ENCODE measurements at regions not wholly inside any gene's neighbourhood (a gene's known extent, or its start where the extent isn't known, plus 50 kb on each side); places are given as distances from the start of the nearest gene placed in this dataset.

- no peak overlapping the region for H3K27ac ChIP-seq (ENCODE audit: low read depth, low read length)
- H3K27me3 ChIP-seq (ENCODE audit: control insufficient read depth, insufficient read depth, low read length) = no peaks in the 10 kb centered on the region
- no peak overlapping the region for H3K4me3 ChIP-seq (ENCODE audit: low read length)
- no peaks in the 10 kb centered on the region for H3K4me1 ChIP-seq (ENCODE audit: control insufficient read depth, insufficient read depth, low read length)
- no peak overlapping the region for H3K9ac ChIP-seq (ENCODE audit: low read length)
- H3K36me3 ChIP-seq (ENCODE audit: control insufficient read depth, insufficient read depth, low read length) = no peaks in the 10 kb centered on the region
These were observed 115.5 kb downstream of the SOX3 start for GRCh38 chrX:140389331-140389730.

DNA sequence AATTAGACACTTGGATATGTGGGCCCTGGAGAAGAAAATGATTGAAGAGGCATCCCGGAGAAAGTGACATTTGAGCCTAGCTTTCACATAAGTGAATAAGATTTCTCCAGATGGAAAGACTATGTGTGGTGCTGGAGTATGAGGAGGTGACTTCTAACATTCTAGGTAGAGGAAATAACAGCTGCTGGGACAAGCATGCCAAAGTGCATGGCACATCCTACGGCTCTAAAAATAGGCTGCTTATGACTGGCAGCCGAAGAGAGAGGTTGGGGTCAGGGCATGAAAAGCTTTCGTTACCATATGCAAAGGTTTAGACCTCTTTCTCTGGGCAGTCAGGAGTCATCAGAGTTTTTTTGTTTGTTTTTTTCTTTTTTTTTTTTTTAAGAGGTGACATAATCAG lies 142.0 kb downstream of the SOX3 start:
- Histone ChIP-seq H3K9ac (ENCODE audit: low read length) (no peak overlapping the region), H3K27ac (ENCODE audit: low read depth, low read length) (no peak overlapping the region), H3K4me3 (ENCODE audit: low read length) (no peak overlapping the region), H3K27me3 (ENCODE audit: control insufficient read depth, insufficient read depth, low read length) (no peaks in the 10 kb centered on the region), H3K4me1 (ENCODE audit: control insufficient read depth, insufficient read depth, low read length) (no peaks in the 10 kb centered on the region), H3K36me3 (ENCODE audit: control insufficient read depth, insufficient read depth, low read length) (no peaks in the 10 kb centered on the region)

GRCh38 chrX:140360924-140361323 lies 143.9 kb downstream of the SOX3 start:
- no peak overlapping the region for H3K27ac ChIP-seq (ENCODE audit: low read depth, low read length)
- H3K4me3 ChIP-seq (ENCODE audit: low read length) = no peak overlapping the region
- no peak overlapping the region for H3K9ac ChIP-seq (ENCODE audit: low read length)
- no peaks in the 10 kb centered on the region for H3K27me3 ChIP-seq (ENCODE audit: control insufficient read depth, insufficient read depth, low read length)
- H3K36me3 ChIP-seq (ENCODE audit: control insufficient read depth, insufficient read depth, low read length) = no peaks in the 10 kb centered on the region
- no peaks in the 10 kb centered on the region for H3K4me1 ChIP-seq (ENCODE audit: control insufficient read depth, insufficient read depth, low read length)

GRCh38 chrX:140360284-140360683 lies 144.6 kb downstream of the SOX3 start:
- Histone ChIP-seq H3K27ac (ENCODE audit: low read depth, low read length) (no peak overlapping the region), H3K36me3 (ENCODE audit: control insufficient read depth, insufficient read depth, low read length) (no peaks in the 10 kb centered on the region), H3K4me1 (ENCODE audit: control insufficient read depth, insufficient read depth, low read length) (no peaks in the 10 kb centered on the region), H3K4me3 (ENCODE audit: low read length) (no peak overlapping the region), H3K27me3 (ENCODE audit: control insufficient read depth, insufficient read depth, low read length) (no peaks in the 10 kb centered on the region), H3K9ac (ENCODE audit: low read length) (no peak overlapping the region)

DNA sequence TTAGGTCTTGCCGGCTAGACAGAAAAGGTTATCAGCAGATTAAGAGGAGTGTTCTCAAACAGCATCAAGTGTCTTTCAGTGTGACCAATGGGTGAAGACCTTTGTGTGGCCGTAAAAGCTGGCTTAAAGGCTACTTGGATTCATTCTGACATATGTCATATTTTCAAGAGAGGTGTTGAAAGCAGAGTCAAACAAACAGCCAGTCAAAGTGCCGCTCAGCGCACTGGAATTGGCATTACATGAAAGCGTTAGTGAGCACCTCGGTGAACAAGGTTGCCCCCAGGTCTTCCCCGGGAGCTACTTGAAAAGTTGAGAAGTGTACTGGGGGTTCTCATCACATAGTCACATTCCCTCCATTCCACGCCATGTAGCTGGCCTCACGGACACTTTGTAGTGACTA lies 148.9 kb downstream of the SOX3 start:
- no peak overlapping the region for H3K27ac ChIP-seq (ENCODE audit: low read depth, low read length)
- H3K36me3 ChIP-seq (ENCODE audit: control insufficient read depth, insufficient read depth, low read length) = no peaks in the 10 kb centered on the region
- H3K27me3 ChIP-seq (ENCODE audit: control insufficient read depth, insufficient read depth, low read length) = no peaks in the 10 kb centered on the region
- no peaks in the 10 kb centered on the region for H3K4me1 ChIP-seq (ENCODE audit: control insufficient read depth, insufficient read depth, low read length)
- no peak overlapping the region for H3K4me3 ChIP-seq (ENCODE audit: low read length)
- no peak overlapping the region for H3K9ac ChIP-seq (ENCODE audit: low read length)

GRCh38 chrX:140355429-140355828 lies 149.4 kb downstream of the SOX3 start:
- H3K27me3 ChIP-seq (ENCODE audit: control insufficient read depth, insufficient read depth, low read length) = no peaks in the 10 kb centered on the region
- H3K27ac ChIP-seq (ENCODE audit: low read depth, low read length) = no peak overlapping the region
- no peak overlapping the region for H3K4me3 ChIP-seq (ENCODE audit: low read length)
- H3K9ac ChIP-seq (ENCODE audit: low read length) = no peak overlapping the region
- no peaks in the 10 kb centered on the region for H3K36me3 ChIP-seq (ENCODE audit: control insufficient read depth, insufficient read depth, low read length)
- H3K4me1 ChIP-seq (ENCODE audit: control insufficient read depth, insufficient read depth, low read length) = no peaks in the 10 kb centered on the region

- H3K27ac ChIP-seq (ENCODE audit: low read depth, low read length) = no peak overlapping the region
- H3K9ac ChIP-seq (ENCODE audit: low read length) = no peak overlapping the region
- H3K4me3 ChIP-seq (ENCODE audit: low read length) = no peak overlapping the region
- no peaks in the 10 kb centered on the region for H3K4me1 ChIP-seq (ENCODE audit: control insufficient read depth, insufficient read depth, low read length)
- no peaks in the 10 kb centered on the region for H3K36me3 ChIP-seq (ENCODE audit: control insufficient read depth, insufficient read depth, low read length)
- H3K27me3 ChIP-seq (ENCODE audit: control insufficient read depth, insufficient read depth, low read length) = no peaks in the 10 kb centered on the region
These were observed 150.3 kb downstream of the SOX3 start for GRCh38 chrX:140354431-140355120.

GRCh38 chrX:140346729-140347128 lies 158.1 kb downstream of the SOX3 start:
- Histone ChIP-seq H3K4me1 (ENCODE audit: control insufficient read depth, insufficient read depth, low read length) (no peaks in the 10 kb centered on the region), H3K27me3 (ENCODE audit: control insufficient read depth, insufficient read depth, low read length) (no peaks in the 10 kb centered on the region), H3K36me3 (ENCODE audit: control insufficient read depth, insufficient read depth, low read length) (no peaks in the 10 kb centered on the region), H3K27ac (ENCODE audit: low read depth, low read length) (no peak overlapping the region), H3K4me3 (ENCODE audit: low read length) (no peak overlapping the region), H3K9ac (ENCODE audit: low read length) (no peak overlapping the region)

- Histone ChIP-seq H3K27ac (ENCODE audit: low read depth, low read length) (no peak overlapping the region), H3K4me3 (ENCODE audit: low read length) (no peak overlapping the region), H3K4me1 (ENCODE audit: control insufficient read depth, insufficient read depth, low read length) (no peaks in the 10 kb centered on the region), H3K36me3 (ENCODE audit: control insufficient read depth, insufficient read depth, low read length) (no peaks in the 10 kb centered on the region), H3K27me3 (ENCODE audit: control insufficient read depth, insufficient read depth, low read length) (no peaks in the 10 kb centered on the region), H3K9ac (ENCODE audit: low read length) (no peak overlapping the region)
These were observed 161.5 kb downstream of the SOX3 start for GRCh38 chrX:140343226-140343868.

DNA sequence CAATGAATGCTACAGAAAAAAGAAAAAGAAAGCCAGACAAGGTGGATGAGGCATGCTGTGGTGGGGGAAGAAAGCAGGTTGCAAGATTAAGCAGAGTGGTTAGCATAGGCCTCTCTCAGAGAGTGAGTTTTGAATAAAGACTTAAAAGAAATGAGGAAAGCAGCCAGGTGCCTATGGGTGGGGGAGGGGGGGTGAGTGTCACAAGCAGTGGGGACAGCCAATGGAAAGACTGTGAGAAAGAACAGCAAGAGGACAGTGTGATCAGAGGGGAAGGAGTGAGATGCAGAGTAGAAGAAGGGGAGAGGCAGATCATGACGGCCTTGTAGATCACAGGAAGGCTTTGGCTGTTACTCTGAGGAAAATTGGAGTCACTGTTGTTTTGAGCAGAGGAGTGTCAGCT lies 162.5 kb downstream of the SOX3 start:
- Histone ChIP-seq H3K36me3 (ENCODE audit: control insufficient read depth, insufficient read depth, low read length) (no peaks in the 10 kb centered on the region), H3K27ac (ENCODE audit: low read depth, low read length) (no peak overlapping the region), H3K4me1 (ENCODE audit: control insufficient read depth, insufficient read depth, low read length) (no peaks in the 10 kb centered on the region), H3K9ac (ENCODE audit: low read length) (no peak overlapping the region), H3K27me3 (ENCODE audit: control insufficient read depth, insufficient read depth, low read length) (no peaks in the 10 kb centered on the region), H3K4me3 (ENCODE audit: low read length) (no peak overlapping the region)

DNA sequence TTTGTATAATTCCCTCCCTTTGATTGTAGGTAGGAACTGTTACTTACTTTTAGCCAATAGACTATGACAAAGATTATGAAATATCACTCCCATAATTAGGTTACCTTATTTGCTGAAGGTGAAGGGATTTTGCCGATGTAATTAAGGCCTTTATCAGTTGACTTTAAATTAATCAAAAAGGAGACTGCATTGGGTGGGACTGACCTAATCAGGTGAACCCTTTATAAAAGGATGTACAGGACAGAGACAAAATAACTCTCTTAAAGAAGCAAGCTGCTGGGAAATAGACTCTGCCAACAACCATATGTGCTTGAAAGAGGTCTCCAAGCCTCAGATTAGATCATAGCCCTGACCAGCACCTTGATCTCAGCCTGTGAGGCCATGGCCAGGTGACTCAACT lies 167.6 kb downstream of the SOX3 start:
- Histone ChIP-seq H3K27me3 (ENCODE audit: control insufficient read depth, insufficient read depth, low read length) (no peaks in the 10 kb centered on the region), H3K4me3 (ENCODE audit: low read length) (no peak overlapping the region), H3K9ac (ENCODE audit: low read length) (no peak overlapping the region), H3K27ac (ENCODE audit: low read depth, low read length) (no peak overlapping the region), H3K4me1 (ENCODE audit: control insufficient read depth, insufficient read depth, low read length) (no peaks in the 10 kb centered on the region), H3K36me3 (ENCODE audit: control insufficient read depth, insufficient read depth, low read length) (no peaks in the 10 kb centered on the region)

DNA sequence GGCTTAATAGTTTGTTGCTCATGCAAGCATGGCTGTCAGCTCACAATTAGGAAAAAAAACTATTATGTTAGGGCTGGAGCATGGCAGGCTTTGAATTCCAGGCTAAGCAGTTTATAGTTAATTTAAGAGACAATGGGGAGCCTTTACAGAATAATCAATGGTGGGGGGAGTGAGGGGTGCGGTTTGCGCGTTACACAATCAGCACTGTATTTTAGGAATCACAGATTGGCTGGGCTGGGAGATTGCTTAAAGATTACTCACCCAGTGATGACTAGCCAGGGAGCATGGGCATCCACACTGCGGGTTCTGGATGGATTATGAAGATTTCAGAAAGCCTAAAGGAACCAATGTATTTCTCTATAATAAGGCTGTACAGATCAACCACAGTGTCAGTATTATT lies 186.6 kb downstream of the SOX3 start:
- H3K36me3 ChIP-seq (ENCODE audit: control insufficient read depth, insufficient read depth, low read length) = no peaks in the 10 kb centered on the region
- no peak overlapping the region for H3K27ac ChIP-seq (ENCODE audit: low read depth, low read length)
- H3K4me1 ChIP-seq (ENCODE audit: control insufficient read depth, insufficient read depth, low read length) = no peaks in the 10 kb centered on the region
- H3K9ac ChIP-seq (ENCODE audit: low read length) = no peak overlapping the region
- no peak overlapping the region for H3K4me3 ChIP-seq (ENCODE audit: low read length)
- no peaks in the 10 kb centered on the region for H3K27me3 ChIP-seq (ENCODE audit: control insufficient read depth, insufficient read depth, low read length)

- Histone ChIP-seq H3K36me3 (ENCODE audit: control insufficient read depth, insufficient read depth, low read length) (no peaks in the 10 kb centered on the region), H3K4me1 (ENCODE audit: control insufficient read depth, insufficient read depth, low read length) (no peaks in the 10 kb centered on the region), H3K27ac (ENCODE audit: low read depth, low read length) (no peak overlapping the region), H3K9ac (ENCODE audit: low read length) (no peak overlapping the region), H3K4me3 (ENCODE audit: low read length) (no peak overlapping the region), H3K27me3 (ENCODE audit: control insufficient read depth, insufficient read depth, low read length) (no peaks in the 10 kb centered on the region)
These were observed 187.4 kb downstream of the SOX3 start for GRCh38 chrX:140317462-140317861.
